K562 (cell line): ENCODE measurements at regions not wholly inside any gene's neighbourhood (a gene's known extent, or its start where the extent isn't known, plus 50 kb on each side); places are given as distances from the start of the nearest gene placed in this dataset.

Source experiments
- ATAC-seq: fragments of 200-7000 bp; cut with Tn5 transposase; 3 replicates; pipeline ENCODE4 v1.9.1; 2020; ENCODE audit warnings: moderate library complexity
- BruUV-seq: library from RNA; stranded (reverse); fragments of 400-500 nt; replicated peaks from 2 replicates; lab custom pipeline; 2021; lab: Mats Ljungman, UMichigan
- CTCF ChIA-PET: fragments of 300-600 bp; formaldehyde crosslinking; extraction: SDS; loops from one replicate; lab custom pipeline; 2021; ENCODE audit warnings: low intra/inter-chr PET ratio; lab: Yijun Ruan, JAX
- POLR2A ChIA-PET: fragments of 300-600, 350-650 bp; sonication (Branson Sonifier 250); formaldehyde crosslinking; extraction: SDS; loops from one replicate; lab custom pipeline; 2021; ENCODE audit warnings: antibody characterized with exemption, inconsistent platforms; lab: Yijun Ruan, JAX
- DNase-seq, 4 experiments: peaks; one replicate each; pipeline versions ENCODE4 v3.0.0 to v3.0.0-alpha.2; 2011 to 2018; ENCODE audit warnings: low spot score in 3 of 4, mixed read lengths in 3 of 4; ENCODE audit errors: extremely low read depth in 1 of 4
- FAIRE-seq: peaks from 2 replicates; lab custom pipeline; 2011; peaks lifted over from hg19 to GRCh38; lab: Jason Lieb, UNC
- H2AFZ ChIP-seq: 2 replicates; pipeline ENCODE4 v1.6.0; 2011; ENCODE audit warnings: low read depth, low read length, control low read depth, inconsistent platforms
- H3K27ac ChIP-seq: fragments of 200-600 bp; 3 replicates; pipeline ENCODE4 v1.8.0; 2011; ENCODE audit warnings: low read depth, mild to moderate bottlenecking, control low read depth, inconsistent platforms, low read length, moderate library complexity, mixed read lengths; ENCODE audit errors: extremely low read depth
- H3K27me3 ChIP-seq, 2 experiments: fragments of 300-600 bp in 1 of 2; 2 replicates in 1 of 2; 3 replicates in 1 of 2; pipeline versions ENCODE4 v1.6.0 to v1.8.0; 2011; ENCODE audit warnings: inconsistent platforms in 2 of 2, low read length in 2 of 2, mild to moderate bottlenecking in 1 of 2, mixed read lengths in 1 of 2, moderate library complexity in 1 of 2; ENCODE audit not compliant: control insufficient read depth in 2 of 2, insufficient read depth in 2 of 2
- H3K36me3 ChIP-seq: fragments of 300-600 bp; 3 replicates; pipeline ENCODE4 v1.8.0; 2011; ENCODE audit warnings: mild to moderate bottlenecking, low read length, inconsistent platforms; ENCODE audit not compliant: control insufficient read depth, insufficient read depth
- H3K4me1 ChIP-seq, 2 experiments: fragments of 200-600 bp in 1 of 2; replicated peaks in 1 of 2; 2 replicates in 1 of 2; 3 replicates in 1 of 2; pipeline versions ENCODE4 v1.5.1 to v1.8.0; 2011; ENCODE audit warnings: inconsistent platforms in 2 of 2, low read length in 2 of 2, mild to moderate bottlenecking in 1 of 2, mixed read lengths in 1 of 2, moderate library complexity in 1 of 2; ENCODE audit not compliant: control insufficient read depth in 2 of 2, insufficient read depth in 2 of 2
- H3K4me2 ChIP-seq: 2 replicates; pipeline ENCODE4 v1.6.1; 2011; ENCODE audit warnings: low read length, control low read depth, inconsistent platforms, mixed read lengths; ENCODE audit not compliant: insufficient read depth
- H3K4me3 ChIP-seq: fragments of 200-600 bp; sonication (generic), shearing (Covaris generic); 2 replicates; pipeline ENCODE4 v1.5.1; 2016; ENCODE audit warnings: control low read depth, inconsistent platforms
- H3K79me2 ChIP-seq: fragments of 200-600 bp; 3 replicates; pipeline ENCODE4 v1.8.0; 2011; ENCODE audit warnings: low read length, inconsistent platforms; ENCODE audit not compliant: control insufficient read depth, insufficient read depth
- H3K9ac ChIP-seq, 2 experiments: 2 replicates each; pipeline versions ENCODE4 v1.6.0 to v1.6.1; 2011; ENCODE audit warnings: low read depth in 2 of 2, low read length in 2 of 2, control low read depth in 1 of 2, inconsistent platforms in 1 of 2, mild to moderate bottlenecking in 1 of 2, mixed read lengths in 1 of 2; ENCODE audit not compliant: insufficient read depth in 1 of 2
- H3K9me1 ChIP-seq: one replicate; pipeline ENCODE4 v1.6.0; 2011; ENCODE audit warnings: inconsistent platforms, mild to moderate bottlenecking, low read length, moderate library complexity; ENCODE audit not compliant: control insufficient read depth, insufficient read depth
- H3K9me3 ChIP-seq: replicated peaks from 2 replicates; pipeline ENCODE4 v1.5.1; 2011; ENCODE audit warnings: low read depth, low read length, inconsistent platforms; ENCODE audit not compliant: control insufficient read depth, insufficient read depth
- H4K20me1 ChIP-seq: replicated peaks from 2 replicates; pipeline ENCODE4 v1.6.1; 2011; ENCODE audit warnings: low read length, inconsistent platforms, mixed read lengths; ENCODE audit not compliant: control insufficient read depth, insufficient read depth
- BRD4 ChIP-seq: fragments of 200-600 bp; sonication (generic); IDR thresholded peaks from 2 replicates; pipeline ENCODE4 v1.6.1; 2017; ENCODE audit warnings: inconsistent platforms
- CBFA2T3 ChIP-seq: fragments of 450-650 bp; IDR thresholded peaks from 2 replicates; pipeline ENCODE4 v1.6.1; 2017
- GTF2F1 ChIP-seq: IDR thresholded peaks from 2 replicates; pipeline ENCODE4 v1.6.1; 2011; ENCODE audit warnings: low read depth, low read length, improper control_type of control experiment
- HMG20A ChIP-seq: fragments of 450-650 bp; formaldehyde crosslinking; conservative IDR thresholded peaks from 2 replicates; pipeline ENCODE4 v1.4.0; 2020; ENCODE audit warnings: mild to moderate bottlenecking, mixed read lengths
- HNRNPLL ChIP-seq: fragments of 200-400 bp; formaldehyde crosslinking; IDR thresholded peaks from 2 replicates; pipeline ENCODE4 v1.6.1; 2017; ENCODE audit warnings: low read length, low read depth, mild to moderate bottlenecking; ENCODE audit not compliant: poor library complexity, severe bottlenecking
- MEF2A ChIP-seq: IDR thresholded peaks from 2 replicates; pipeline ENCODE4 v1.6.1; 2011; ENCODE audit warnings: low read depth, mild to moderate bottlenecking, low read length, moderate library complexity; ENCODE audit not compliant: control insufficient read depth
- MYC ChIP-seq, 2 experiments: fragments of 250-450 bp in 1 of 2; sonication (Bioruptor Pico) in 1 of 2; IDR thresholded peaks; 2 replicates each; pipeline versions ENCODE4 v1.5.1 to v1.6.1; 2012 to 2021; ENCODE audit warnings: low read depth in 2 of 2, borderline replicate concordance in 1 of 2, improper control_type of control experiment in 1 of 2, low read length in 1 of 2, mild to moderate bottlenecking in 1 of 2, moderate library complexity in 1 of 2
- MYNN ChIP-seq, 2 experiments: sonication (generic); formaldehyde crosslinking in 1 of 2; IDR thresholded peaks; 2 replicates each; pipeline versions ENCODE4 v1.5.0 to v1.6.1; 2016 to 2020; ENCODE audit warnings: antibody characterized with exemption in 1 of 2, missing genetic modification reagents in 1 of 2
- NCOR1 ChIP-seq: fragments of 450-650 bp; IDR thresholded peaks from 2 replicates; pipeline ENCODE4 v1.6.1; 2016; ENCODE audit warnings: mild to moderate bottlenecking, moderate library complexity
- NFXL1 ChIP-seq: fragments of 450-650 bp; formaldehyde crosslinking; IDR thresholded peaks from 2 replicates; pipeline ENCODE4 v1.4.0; 2021; ENCODE audit warnings: mild to moderate bottlenecking
- NFYB ChIP-seq: IDR thresholded peaks from 2 replicates; pipeline ENCODE4 v1.6.1; 2011; ENCODE audit warnings: mild to moderate bottlenecking, moderate library complexity; ENCODE audit not compliant: insufficient read length; ENCODE audit errors: extremely low read depth
- NONO ChIP-seq, 2 experiments: fragments of 200-400 bp in 1 of 2; fragments of 450-650 bp in 1 of 2; formaldehyde crosslinking in 1 of 2; IDR thresholded peaks; 2 replicates each; pipeline ENCODE4 v1.6.1; 2017; ENCODE audit warnings: low read depth in 2 of 2, mild to moderate bottlenecking in 2 of 2, moderate library complexity in 2 of 2, low read length in 1 of 2
- RBM14 ChIP-seq: fragments of 200-400 bp; formaldehyde crosslinking; IDR thresholded peaks from 2 replicates; pipeline ENCODE4 v1.6.1; 2018; ENCODE audit warnings: low read depth, mild to moderate bottlenecking, low read length, moderate library complexity, borderline replicate concordance; ENCODE audit not compliant: insufficient read depth
- SMAD3 ChIP-seq: fragments of 450-650 bp; formaldehyde crosslinking; conservative IDR thresholded peaks from 2 replicates; pipeline ENCODE4 v1.4.0; 2020; ENCODE audit warnings: mild to moderate bottlenecking
- SMC3 ChIP-seq: conservative IDR thresholded peaks from 2 replicates; pipeline ENCODE4 v1.6.1; 2011; ENCODE audit warnings: low read depth, low read length, improper control_type of control experiment; ENCODE audit not compliant: insufficient read depth
- TGIF2 ChIP-seq: sonication (generic); formaldehyde crosslinking; IDR thresholded peaks from 2 replicates; pipeline ENCODE4 v1.8.1; 2022; ENCODE audit warnings: mild to moderate bottlenecking, missing genetic modification reagents, moderate library complexity
- ZSCAN29 ChIP-seq: fragments of 450-650 bp; IDR thresholded peaks from 2 replicates; pipeline ENCODE4 v1.6.1; 2017
- WGBS: fragments of 100-300 bp; shearing (Covaris generic); methylation state at CpG from one replicate; pipeline ENCODE4 v1.1.6; 2016; ENCODE audit warnings: low coverage, mixed read lengths; ENCODE audit not compliant: insufficient coverage; ENCODE audit errors: missing lambda C conversion rate; 5-methylcytosine and 5-hydroxymethylcytosine counted together
- in situ Hi-C: fragments of 300-500 bp; cut with MboI; formaldehyde crosslinking; loops from 4 replicates; pipeline ENCODE4 v1.15.0; 2018; ENCODE audit warnings: inconsistent platforms, mixed read lengths
- intact Hi-C: fragments of 100-400 bp; cut with micrococcal nuclease; formaldehyde crosslinking; loops from 2 replicates; pipeline ENCODE4 v1.14.2; 2022
- TF ChIP-seq, protein P1 (sequence below): sonication (generic); formaldehyde crosslinking; IDR thresholded peaks from 2 replicates; pipeline ENCODE4 v1.8.0; 2022; ENCODE audit warnings: missing genetic modification reagents, mild to moderate bottlenecking, borderline replicate concordance
- TF ChIP-seq, protein P2 (sequence below): IDR thresholded peaks from 2 replicates; pipeline ENCODE4 v1.6.1; 2016; ENCODE audit warnings: missing genetic modification characterization, missing compliant biosample characterization
- TF ChIP-seq, protein P3 (sequence below), 3 experiments: IDR thresholded peaks in 2 of 3; conservative IDR thresholded peaks in 1 of 3; 2 replicates each; pipeline ENCODE4 v1.5.1; 2011 to 2012; ENCODE audit warnings: low read length in 3 of 3, mild to moderate bottlenecking in 3 of 3, control low read depth in 2 of 3, improper control_type of control experiment in 1 of 3, inconsistent platforms in 1 of 3, low read depth in 1 of 3, mixed read lengths in 1 of 3, moderate library complexity in 1 of 3; ENCODE audit not compliant: insufficient read depth in 2 of 3

DNA sequence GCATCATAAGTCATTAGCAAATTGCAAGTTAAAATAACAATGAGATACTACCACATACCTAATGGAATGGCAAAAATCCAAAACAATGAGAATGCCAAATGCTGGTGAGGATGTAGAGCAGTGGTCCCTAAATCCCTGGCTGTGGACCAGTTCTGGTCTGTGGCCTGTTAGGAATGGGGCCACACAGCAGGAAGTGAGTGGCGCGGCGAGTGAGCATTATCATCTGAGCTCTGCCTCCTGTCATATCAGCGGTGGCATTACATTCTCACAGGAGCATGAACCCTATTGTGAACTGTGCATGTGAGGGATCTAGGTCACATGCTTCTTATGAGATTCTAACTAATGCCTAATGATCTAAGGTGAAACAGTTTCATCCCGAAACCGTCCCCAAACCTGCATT, 1694.4 kb downstream of the EFNB2 start:
- 0% methylated on average over 4 of the region's 6 CpGs for WGBS

More for the DNA sequence above, 1694.4 kb downstream of the EFNB2 start:
- H3K36me3 ChIP-seq = no peaks in the 10 kb centered on the region
- H3K9me1 ChIP-seq = no peaks in the 10 kb centered on the region
- no peak overlapping the region for H2AFZ ChIP-seq
- no peaks in the 10 kb centered on the region for H3K4me1 ChIP-seq
- DNase-seq = no peak
- TF ChIP-seq ZSCAN29 (no peak), BRD4 (no peak), MEF2A (no peak), MYC (IDR thresholded peaks at IDR 0.05; ENCODE audit: low read depth, low read length) (no peak), MYC (CRISPR knock-in tag; IDR thresholded peaks at IDR 0.05; ENCODE audit: borderline replicate concordance, low read depth) (no peak), NCOR1 (no peak), HMG20A (CRISPR knock-in tag) (no peak), SMC3 (no peak), NONO (IDR thresholded peaks at IDR 0.05; ENCODE audit: low read depth in 2 of 2, low read length in 1 of 2) (no peak), NFYB (no peak), NFXL1 (CRISPR knock-in tag) (no peak), HNRNPLL (no peak), MYNN (IDR thresholded peaks at IDR 0.05) (no peak), MYNN (CRISPR knock-in tag; IDR thresholded peaks at IDR 0.05) (no peak), CBFA2T3 (no peak), TGIF2 (CRISPR knock-in tag) (no peak), GTF2F1 (no peak), SMAD3 (CRISPR knock-in tag) (no peak), RBM14 (no peak)
- TF ChIP-seq, protein P1, sequence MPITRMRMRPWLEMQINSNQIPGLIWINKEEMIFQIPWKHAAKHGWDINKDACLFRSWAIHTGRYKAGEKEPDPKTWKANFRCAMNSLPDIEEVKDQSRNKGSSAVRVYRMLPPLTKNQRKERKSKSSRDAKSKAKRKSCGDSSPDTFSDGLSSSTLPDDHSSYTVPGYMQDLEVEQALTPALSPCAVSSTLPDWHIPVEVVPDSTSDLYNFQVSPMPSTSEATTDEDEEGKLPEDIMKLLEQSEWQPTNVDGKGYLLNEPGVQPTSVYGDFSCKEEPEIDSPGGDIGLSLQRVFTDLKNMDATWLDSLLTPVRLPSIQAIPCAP (CRISPR knock-in tag) = no peak
- TF ChIP-seq, protein P2, sequence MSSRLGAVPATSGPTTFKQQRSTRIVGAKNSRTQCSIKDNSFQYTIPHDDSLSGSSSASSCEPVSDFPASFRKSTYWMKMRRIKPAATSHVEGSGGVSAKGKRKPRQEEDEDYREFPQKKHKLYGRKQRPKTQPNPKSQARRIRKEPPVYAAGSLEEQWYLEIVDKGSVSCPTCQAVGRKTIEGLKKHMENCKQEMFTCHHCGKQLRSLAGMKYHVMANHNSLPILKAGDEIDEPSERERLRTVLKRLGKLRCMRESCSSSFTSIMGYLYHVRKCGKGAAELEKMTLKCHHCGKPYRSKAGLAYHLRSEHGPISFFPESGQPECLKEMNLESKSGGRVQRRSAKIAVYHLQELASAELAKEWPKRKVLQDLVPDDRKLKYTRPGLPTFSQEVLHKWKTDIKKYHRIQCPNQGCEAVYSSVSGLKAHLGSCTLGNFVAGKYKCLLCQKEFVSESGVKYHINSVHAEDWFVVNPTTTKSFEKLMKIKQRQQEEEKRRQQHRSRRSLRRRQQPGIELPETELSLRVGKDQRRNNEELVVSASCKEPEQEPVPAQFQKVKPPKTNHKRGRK (tag) = no peak
- TF ChIP-seq, protein P3, sequence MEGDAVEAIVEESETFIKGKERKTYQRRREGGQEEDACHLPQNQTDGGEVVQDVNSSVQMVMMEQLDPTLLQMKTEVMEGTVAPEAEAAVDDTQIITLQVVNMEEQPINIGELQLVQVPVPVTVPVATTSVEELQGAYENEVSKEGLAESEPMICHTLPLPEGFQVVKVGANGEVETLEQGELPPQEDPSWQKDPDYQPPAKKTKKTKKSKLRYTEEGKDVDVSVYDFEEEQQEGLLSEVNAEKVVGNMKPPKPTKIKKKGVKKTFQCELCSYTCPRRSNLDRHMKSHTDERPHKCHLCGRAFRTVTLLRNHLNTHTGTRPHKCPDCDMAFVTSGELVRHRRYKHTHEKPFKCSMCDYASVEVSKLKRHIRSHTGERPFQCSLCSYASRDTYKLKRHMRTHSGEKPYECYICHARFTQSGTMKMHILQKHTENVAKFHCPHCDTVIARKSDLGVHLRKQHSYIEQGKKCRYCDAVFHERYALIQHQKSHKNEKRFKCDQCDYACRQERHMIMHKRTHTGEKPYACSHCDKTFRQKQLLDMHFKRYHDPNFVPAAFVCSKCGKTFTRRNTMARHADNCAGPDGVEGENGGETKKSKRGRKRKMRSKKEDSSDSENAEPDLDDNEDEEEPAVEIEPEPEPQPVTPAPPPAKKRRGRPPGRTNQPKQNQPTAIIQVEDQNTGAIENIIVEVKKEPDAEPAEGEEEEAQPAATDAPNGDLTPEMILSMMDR (IDR thresholded peaks at IDR 0.05 in 2 of 3, conservative IDR thresholded peaks at IDR 0.05 in 1 of 3; ENCODE audit: insufficient read depth in 2 of 3, low read depth in 1 of 3, low read length in 3 of 3) = no peak
- TF ChIP-seq, all 486 proteins: peak for 0
- Histone ChIP-seq H3K27me3 (no peaks in the 10 kb centered on the region), H3K9me3 (no peaks in the 10 kb centered on the region), H3K9ac (no peak overlapping the region), H4K20me1 (no peaks in the 10 kb centered on the region), H3K4me2 (no peak overlapping the region), H3K4me3 (no peak overlapping the region), H3K27ac (no peak overlapping the region), H3K79me2 (no peaks in the 10 kb centered on the region)
- BruUV-seq = no TSS peak
- ATAC-seq (no peak), FAIRE-seq (no peak)
- in situ Hi-C loops = no loop called here
- POLR2A ChIA-PET = no interaction called here
- CTCF ChIA-PET = no interaction called here
- intact Hi-C loops = no loop called here
